ENCODE measurements at regions not wholly inside any gene's neighbourhood (a gene's known extent, or its start where the extent isn't known, plus 50 kb on each side); places are given as distances from the start of the nearest gene placed in this dataset.

DNA sequence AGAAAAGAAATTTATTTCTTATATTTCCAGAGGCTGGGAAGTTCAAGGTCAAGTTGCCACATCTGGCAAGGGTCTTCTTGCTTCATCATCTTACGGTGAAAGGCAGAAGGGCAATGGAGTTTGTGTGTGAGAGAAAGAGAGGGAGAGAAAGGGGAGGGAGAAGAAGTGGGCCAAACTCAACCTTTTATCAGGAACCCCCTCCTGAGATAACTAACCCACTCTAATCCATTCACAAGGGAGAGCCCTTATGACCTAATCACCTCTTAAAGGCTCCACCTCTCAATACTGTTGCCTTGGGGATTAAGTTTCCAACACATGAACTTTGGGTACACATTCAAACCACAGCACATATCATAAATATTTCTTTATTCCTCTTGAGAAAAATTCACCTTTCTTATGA, 203.3 kb upstream of the FAM241A start:
- TF ChIP-seq CTCF (IDR thresholded peaks at IDR 0.05; ENCODE audit: poor library complexity) (no peak), EZH2phosphoT487 (IDR thresholded peaks at IDR 0.05; ENCODE audit: low read depth, severe bottlenecking, unreplicated experiment) (no peak)
